Choroid plexus epithelial cell (primary cell): ENCODE measurements at regions not wholly inside any gene's neighbourhood (a gene's known extent, or its start where the extent isn't known, plus 50 kb on each side); places are given as distances from the start of the nearest gene placed in this dataset.
"Not testable (repeated sequence)": the region's sequence is repeated elsewhere in the genome, so short reads cannot be mapped to it uniquely, and the experiment has no call there.

Source experiments
- DNase-seq: peaks from one replicate; pipeline ENCODE4 v3.0.0-alpha.2; 2010; ENCODE audit warnings: low read depth
- H3K4me3 ChIP-seq: 2 replicates; pipeline ENCODE4 v1.5.1; 2011; ENCODE audit warnings: low read depth, mild to moderate bottlenecking, control low read depth, low read length, moderate library complexity
- TF ChIP-seq, protein P1 (sequence below): conservative IDR thresholded peaks from 2 replicates; pipeline ENCODE4 v1.5.1; 2011; ENCODE audit warnings: low read depth, mild to moderate bottlenecking, control low read depth, inconsistent platforms, low read length, moderate library complexity

DNA sequence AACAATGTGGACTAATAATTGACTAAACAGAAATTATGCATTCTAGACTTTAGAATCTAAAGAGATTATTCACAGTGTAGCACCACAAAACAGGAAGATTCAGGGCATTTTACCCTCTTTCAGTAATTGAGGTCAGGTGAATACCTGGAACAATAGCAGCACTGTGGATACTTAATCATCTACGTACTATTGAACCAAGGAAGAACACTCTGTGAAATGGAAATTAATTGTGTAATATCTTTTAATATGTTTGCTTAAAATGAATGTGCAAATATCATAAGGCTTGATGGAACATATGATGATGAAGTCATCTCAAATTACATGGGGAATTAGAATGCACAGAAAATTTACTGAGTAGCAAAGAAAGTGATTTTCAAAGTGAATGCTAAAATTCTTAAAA is 68.5 kb upstream of the MAP9 start:
- no peak for DNase-seq
- TF ChIP-seq, protein P1, sequence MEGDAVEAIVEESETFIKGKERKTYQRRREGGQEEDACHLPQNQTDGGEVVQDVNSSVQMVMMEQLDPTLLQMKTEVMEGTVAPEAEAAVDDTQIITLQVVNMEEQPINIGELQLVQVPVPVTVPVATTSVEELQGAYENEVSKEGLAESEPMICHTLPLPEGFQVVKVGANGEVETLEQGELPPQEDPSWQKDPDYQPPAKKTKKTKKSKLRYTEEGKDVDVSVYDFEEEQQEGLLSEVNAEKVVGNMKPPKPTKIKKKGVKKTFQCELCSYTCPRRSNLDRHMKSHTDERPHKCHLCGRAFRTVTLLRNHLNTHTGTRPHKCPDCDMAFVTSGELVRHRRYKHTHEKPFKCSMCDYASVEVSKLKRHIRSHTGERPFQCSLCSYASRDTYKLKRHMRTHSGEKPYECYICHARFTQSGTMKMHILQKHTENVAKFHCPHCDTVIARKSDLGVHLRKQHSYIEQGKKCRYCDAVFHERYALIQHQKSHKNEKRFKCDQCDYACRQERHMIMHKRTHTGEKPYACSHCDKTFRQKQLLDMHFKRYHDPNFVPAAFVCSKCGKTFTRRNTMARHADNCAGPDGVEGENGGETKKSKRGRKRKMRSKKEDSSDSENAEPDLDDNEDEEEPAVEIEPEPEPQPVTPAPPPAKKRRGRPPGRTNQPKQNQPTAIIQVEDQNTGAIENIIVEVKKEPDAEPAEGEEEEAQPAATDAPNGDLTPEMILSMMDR = no peak
- H3K4me3 ChIP-seq = no peak overlapping the region

DNA sequence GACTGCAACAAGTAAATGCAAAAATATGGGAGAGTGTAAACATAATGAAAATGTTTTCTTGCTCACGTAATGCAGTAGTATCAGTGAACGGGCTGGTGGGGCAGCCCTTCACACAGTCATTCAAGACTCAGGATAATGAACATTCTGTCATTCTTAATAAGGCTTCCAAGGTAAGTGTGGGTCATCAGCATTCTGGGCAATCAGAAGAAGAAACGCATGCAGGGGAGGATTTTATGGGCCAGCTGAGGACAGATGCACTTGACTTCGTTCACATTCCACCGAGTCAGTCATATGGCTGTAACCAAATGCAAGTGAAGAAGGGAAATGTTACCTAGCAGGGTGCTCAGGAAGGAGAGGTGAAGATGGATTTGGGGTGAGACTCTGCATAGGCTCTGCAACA is 68.0 kb upstream of the MAP9 start:
- TF ChIP-seq, protein P1 = no peak
- no peak for DNase-seq
- no peak overlapping the region for H3K4me3 ChIP-seq

DNA sequence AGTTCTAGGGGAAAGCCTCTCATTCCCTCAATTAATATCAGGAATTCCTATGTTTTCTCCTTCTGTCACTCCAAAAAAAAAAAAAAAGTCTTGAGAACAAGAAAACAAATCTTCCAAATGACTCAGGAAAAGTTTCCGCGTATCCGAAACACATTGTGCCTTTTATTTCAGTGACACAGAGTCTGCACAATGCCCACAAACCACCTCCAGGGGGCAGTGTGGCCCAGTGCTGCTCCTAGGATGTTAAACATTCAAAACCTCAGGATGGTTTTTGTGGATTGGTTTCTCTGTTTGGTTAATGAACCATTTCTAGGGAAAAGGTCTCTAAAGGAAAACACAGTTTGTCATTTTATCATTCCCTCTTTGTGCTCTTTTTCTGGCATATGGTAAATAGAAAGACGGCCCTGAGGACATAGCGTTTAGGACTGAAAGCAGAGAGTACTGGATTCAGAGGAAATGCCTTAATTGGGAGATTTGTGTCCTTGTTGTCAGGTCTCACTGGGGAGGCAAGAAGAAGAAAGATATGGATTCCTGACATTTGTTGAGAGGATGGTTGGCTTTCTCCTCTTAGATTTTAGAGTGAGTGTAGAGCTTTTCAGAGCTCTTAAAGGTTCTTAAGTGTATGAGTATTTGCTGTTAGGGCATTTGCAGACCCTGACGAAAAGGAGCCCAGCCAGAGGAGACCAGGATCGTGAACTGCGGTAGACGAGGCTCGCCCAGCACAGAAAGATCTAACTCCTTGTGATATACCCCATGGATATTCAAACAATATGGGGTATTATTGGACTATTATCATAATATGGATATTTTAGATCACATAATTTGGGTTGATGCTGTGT is 65.7 kb upstream of the MAP9 start:
- DNase-seq = peak; percentile 76
- TF ChIP-seq, protein P1 = peak; percentile 99
- H3K4me3 ChIP-seq = no peak overlapping the region

DNA sequence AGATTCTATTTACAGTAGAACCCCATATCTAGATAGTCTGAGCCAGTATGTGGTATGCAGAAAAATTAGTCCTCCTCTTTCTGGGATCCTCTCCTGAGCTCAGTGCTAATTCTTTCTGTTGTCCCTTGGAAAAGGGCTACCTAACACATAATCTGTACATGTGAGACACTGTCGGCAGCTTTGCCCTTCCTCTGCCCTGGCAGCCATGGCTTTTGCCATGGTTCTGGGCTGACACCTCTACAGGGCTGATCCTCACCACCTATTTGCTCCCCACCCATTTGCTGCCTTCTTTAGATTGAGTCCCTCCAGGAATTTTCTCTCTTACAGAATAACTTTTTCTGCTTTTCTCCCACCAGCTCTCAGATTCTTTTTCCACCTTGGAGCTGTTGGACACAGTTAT is 64.7 kb upstream of the MAP9 start:
- TF ChIP-seq, protein P1 = no peak

DNA sequence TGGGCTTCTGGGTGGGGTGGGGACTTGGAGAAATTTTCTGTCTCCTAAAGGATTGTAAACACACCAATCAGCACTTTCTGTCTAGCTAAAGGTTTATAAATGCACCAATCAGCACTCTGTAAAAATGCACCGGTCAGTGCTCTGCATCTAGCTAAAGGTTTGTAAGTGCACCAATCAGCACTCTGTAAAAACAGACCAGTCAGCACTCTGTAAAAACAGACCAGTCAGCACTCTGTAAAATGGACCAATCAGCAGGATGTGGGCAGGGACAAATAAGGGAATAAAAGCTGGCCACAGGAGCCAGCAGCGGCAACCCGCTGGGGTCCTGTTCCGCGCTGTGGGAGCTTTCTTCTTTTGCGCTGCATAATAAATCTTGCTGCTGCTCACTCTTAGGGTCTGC is 63.0 kb upstream of the MAP9 start:
- not testable (repeated sequence) for DNase-seq, H3K4me3 ChIP-seq

More for the DNA sequence above, 64.7 kb upstream of the MAP9 start:
- DNase-seq = no peak
- H3K4me3 ChIP-seq = no peak overlapping the region

DNA sequence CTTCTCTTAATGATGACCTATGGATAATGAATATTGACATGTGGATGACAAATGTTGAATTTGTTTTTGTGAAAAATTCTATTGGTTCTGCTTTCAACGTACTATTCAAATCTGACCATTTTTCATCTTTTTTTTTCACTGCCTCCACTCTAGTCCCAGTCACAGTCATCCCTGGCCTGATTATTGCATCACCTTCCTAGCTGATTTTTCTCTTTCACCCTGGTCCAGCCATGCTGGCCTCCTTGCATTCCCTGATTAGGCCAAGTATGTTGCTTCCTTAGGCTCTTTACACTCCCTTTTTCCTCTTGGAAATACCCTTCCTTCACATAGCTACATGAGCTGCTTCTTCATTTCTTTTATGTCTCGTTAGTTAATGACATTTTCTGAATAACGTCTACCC is 58.1 kb upstream of the MAP9 start:
- H3K4me3 ChIP-seq = no peak overlapping the region
- TF ChIP-seq, protein P1 = no peak
- DNase-seq = no peak

DNA sequence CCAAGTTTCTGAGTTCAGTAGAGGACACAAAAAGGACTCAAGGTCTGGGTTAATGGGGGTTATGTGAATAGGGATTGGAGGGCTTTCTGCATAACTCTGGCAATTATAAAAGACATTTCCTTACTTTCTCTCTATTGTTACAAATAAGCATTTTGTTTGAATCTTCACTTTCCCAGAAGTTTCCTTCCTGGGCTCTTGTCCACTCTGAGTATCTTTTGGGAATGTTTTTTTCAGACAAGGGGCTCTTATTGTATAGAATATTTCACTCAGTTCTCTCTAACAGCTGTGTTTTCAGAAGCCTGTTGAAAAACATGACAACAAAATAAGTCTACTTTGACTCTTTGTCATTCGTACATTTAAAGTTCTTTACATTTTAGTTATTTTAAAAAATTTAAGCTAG is 57.6 kb upstream of the MAP9 start:
- TF ChIP-seq, protein P1 = no peak
- DNase-seq = no peak
- no peak overlapping the region for H3K4me3 ChIP-seq
